ENCODE measurements at regions not wholly inside any gene's neighbourhood (a gene's known extent, or its start where the extent isn't known, plus 50 kb on each side); places are given as distances from the start of the nearest gene placed in this dataset.
"Not testable (repeated sequence)": the region's sequence is repeated elsewhere in the genome, so short reads cannot be mapped to it uniquely, and the experiment has no call there.

GRCh38 chr12:97797473-97797872, 334.9 kb downstream of the RMST start:
- no peak for DNase-seq (ENCODE audit: low spot score)

GRCh38 chr12:97800561-97800960, 338.0 kb downstream of the RMST start:
- DNase-seq (ENCODE audit: low spot score): no peak

GRCh38 chr12:97801471-97802059, 339.0 kb downstream of the RMST start:
- no peak for DNase-seq (ENCODE audit: low spot score)

GRCh38 chr12:97805146-97805545, 342.5 kb downstream of the RMST start:
- DNase-seq (ENCODE audit: low spot score): no peak

GRCh38 chr12:97813301-97813700, 350.7 kb downstream of the RMST start:
- DNase-seq (ENCODE audit: low spot score): peak; percentile 55

GRCh38 chr12:97821806-97822205, 359.2 kb downstream of the RMST start:
- no peak for DNase-seq (ENCODE audit: low spot score)

GRCh38 chr12:97835541-97835940, 372.9 kb downstream of the RMST start:
- no peak for DNase-seq (ENCODE audit: low spot score)

GRCh38 chr12:97837401-97837800, 374.8 kb downstream of the RMST start:
- DNase-seq (ENCODE audit: low spot score): peak; percentile 67

GRCh38 chr12:97848051-97848450, 385.4 kb downstream of the RMST start:
- DNase-seq (ENCODE audit: low spot score): no peak

GRCh38 chr12:97854477-97854876, 391.9 kb downstream of the RMST start:
- peak; percentile 4 for DNase-seq (ENCODE audit: low spot score)

GRCh38 chr12:97862072-97862471, 399.5 kb downstream of the RMST start:
- no peak for DNase-seq (ENCODE audit: low spot score)

- peak; percentile 8 for DNase-seq (ENCODE audit: low spot score)
Observed at GRCh38 chr12:97875064-97875463, 412.5 kb downstream of the RMST start.

- DNase-seq (ENCODE audit: low spot score): no peak
Observed at GRCh38 chr12:97876780-97877179, 414.2 kb downstream of the RMST start.

- DNase-seq (ENCODE audit: low spot score): no peak
Observed at GRCh38 chr12:97877404-97877803, 414.8 kb downstream of the RMST start.

- peak; percentile 30 for DNase-seq (ENCODE audit: low spot score)
Observed at GRCh38 chr12:97886511-97887176, 424.0 kb downstream of the RMST start.

- DNase-seq (ENCODE audit: low spot score): not testable (repeated sequence)
Observed at GRCh38 chr12:97897881-97898280, 435.3 kb downstream of the RMST start.

GRCh38 chr12:97899529-97899928, 436.9 kb downstream of the RMST start:
- no peak for DNase-seq (ENCODE audit: low spot score)

GRCh38 chr12:97899956-97900355, 437.4 kb downstream of the RMST start:
- DNase-seq (ENCODE audit: low spot score): peak; percentile 35

- DNase-seq (ENCODE audit: low spot score): no peak
Observed at GRCh38 chr12:97903356-97903755, 440.8 kb downstream of the RMST start.

- no peak for DNase-seq (ENCODE audit: low spot score)
Observed at GRCh38 chr12:97907504-97907903, 444.9 kb downstream of the RMST start.

- no peak for DNase-seq (ENCODE audit: low spot score)
Observed at GRCh38 chr12:97910559-97910958, 448.0 kb downstream of the RMST start.

- no peak for DNase-seq (ENCODE audit: low spot score)
Observed at GRCh38 chr12:97912943-97913342, 450.3 kb downstream of the RMST start.

GRCh38 chr12:97921979-97922722, 459.5 kb downstream of the RMST start:
- peak; percentile 27 for DNase-seq (ENCODE audit: low spot score)
